ENCODE measurements at regions not wholly inside any gene's neighbourhood (a gene's known extent, or its start where the extent isn't known, plus 50 kb on each side); places are given as distances from the start of the nearest gene placed in this dataset.
"Not testable (repeated sequence)": the region's sequence is repeated elsewhere in the genome, so short reads cannot be mapped to it uniquely, and the experiment has no call there.

DNA sequence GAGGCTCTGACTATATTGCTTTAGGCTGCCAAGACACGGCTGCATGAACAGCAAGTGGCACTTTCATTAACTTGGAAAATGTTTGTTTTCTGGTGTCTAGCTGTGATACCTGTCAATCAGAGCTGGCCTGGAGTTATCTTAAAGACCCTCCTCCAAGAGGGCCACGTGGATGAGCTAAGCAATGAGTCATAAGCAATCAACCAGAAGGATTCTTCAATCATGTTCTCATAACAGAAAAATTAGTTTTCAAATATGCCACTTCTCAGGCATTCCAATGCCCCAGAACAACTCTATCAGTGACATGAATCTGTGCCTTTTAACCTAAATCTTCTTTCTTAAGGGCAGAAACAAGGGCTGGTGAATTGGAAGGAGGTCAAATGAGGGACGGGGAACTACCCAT, 283.0 kb downstream of the HTR1B start:
- intact Hi-C loops (cut with micrococcal nuclease), result no loop called here

DNA sequence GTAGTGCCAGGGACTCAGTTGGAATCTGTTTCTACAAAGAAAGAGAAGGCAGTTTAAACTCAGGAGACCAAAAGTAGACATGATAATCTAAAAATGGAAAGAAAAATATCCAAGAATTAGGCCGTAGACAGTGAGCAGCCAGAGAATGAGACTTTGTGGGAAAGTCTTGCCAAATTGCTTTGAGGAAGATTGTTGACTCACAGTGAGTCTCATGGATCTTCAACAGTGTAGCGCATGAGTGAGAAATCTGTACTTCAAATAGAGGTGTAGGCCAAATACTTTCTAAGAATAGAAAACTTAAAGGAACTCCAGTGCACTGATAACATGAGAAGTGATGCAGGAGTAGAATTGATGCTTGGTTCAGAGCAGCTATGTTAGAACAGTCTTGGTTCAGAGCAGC, 284.5 kb downstream of the HTR1B start:
- intact Hi-C loops (cut with micrococcal nuclease), result no loop called here

DNA sequence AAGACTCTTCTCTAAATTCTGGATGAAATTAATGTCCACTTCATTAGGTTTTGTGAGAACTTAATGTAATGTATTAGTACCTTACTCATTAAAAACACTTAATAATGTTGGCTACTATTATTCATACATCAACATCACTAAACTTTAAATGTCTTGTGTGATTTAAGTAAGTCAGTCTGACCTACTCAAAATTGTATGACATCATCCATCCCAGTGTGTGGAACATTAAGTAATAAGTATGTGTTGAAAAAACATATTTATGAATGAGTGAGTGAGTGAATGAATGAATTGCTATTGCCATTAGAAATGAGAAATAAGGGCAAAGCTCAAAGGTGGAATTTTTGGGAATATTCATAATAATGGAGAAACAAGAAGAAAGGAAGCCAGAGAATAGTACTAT, 285.8 kb downstream of the HTR1B start:
- intact Hi-C loops (cut with micrococcal nuclease), result no loop called here

DNA sequence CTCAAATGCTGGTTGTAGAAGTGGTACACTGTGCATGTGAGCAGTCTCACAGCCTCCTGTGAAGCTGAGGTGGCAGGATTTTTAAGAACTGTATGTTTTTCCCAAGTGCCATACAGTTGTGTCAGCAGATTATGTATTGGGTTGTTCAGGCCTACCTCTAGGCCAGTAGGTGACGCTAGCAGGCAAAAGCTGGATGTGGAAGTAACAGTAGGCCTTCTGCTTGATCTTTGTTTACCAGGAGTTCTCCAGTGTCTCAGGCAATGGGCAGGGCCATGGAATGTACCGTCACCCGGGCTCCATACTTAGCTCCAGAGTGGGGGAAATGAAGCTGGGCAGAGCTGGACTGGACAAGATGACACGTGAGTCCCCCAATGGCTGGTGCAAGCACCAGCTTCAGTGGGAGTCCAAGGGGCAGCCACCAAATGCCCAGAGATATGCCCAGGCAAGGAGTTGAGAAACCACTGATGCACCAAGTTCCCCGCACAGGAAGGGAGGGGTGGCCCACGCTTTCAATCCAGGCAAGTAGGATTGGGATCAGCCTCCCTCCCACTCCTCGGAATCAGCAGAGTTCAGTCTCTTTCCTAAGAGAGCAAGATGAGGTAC, 289.7 kb downstream of the HTR1B start:
- intact Hi-C loops (cut with micrococcal nuclease), result no loop called here

DNA sequence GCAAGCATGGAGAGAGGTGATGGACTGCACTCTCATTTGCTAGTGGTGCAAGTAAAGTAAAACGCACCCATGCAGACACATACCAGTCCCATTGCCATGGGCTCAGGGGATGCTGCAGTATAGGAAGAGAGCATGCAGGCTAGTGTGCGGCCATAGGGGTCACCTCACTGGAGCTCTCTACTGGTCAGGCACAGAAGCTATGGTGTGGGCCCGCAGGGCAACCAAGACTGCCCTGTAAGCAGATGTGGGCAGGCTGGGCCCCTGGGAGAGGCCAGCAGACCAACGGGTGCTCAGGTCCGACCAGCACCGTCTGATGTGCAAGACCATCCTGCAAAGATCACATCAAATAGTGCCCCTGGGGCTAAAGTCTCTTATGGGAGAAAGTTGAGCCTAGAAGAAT, 290.7 kb downstream of the HTR1B start:
- intact Hi-C loops (cut with micrococcal nuclease), result no loop called here

DNA sequence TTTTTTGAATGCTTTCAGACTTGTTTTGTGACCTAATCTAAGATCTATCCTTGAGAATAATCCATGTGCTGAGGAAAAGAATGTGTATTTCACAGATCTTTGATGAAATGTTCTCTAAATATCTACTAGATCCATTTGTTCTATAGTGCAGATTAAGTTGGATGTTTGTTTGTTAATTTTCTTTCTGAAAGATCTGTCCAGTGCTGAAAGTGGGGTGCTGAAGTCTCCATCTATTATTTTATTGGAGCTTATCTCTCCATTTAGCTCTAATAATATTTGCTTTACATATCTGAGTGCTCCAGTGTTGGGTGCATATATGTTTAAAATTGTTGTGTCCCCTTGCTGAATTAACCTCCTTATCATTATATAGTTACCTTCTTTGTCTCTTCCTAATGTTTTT, 303.6 kb downstream of the HTR1B start:
- intact Hi-C loops (cut with micrococcal nuclease), result no loop called here

DNA sequence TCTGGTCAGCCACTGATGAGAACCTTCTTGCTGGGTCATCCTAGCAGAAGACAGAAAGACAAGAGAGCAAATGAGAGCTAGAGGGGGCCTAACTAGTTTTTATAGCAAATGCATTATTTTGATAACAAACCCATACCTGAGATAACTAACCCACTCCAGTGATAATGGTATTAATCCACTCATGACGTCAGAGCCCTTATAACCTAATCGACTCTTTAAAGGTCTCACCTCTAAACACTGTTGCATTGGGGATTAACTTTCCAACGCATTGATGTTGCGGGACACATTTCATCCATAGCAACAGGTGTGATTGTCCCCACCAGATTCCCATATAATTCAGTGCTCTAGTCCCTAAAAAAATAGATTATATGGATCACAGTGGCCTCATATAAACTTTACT, 312.1 kb downstream of the HTR1B start:
- intact Hi-C loops (cut with micrococcal nuclease), result no loop called here

DNA sequence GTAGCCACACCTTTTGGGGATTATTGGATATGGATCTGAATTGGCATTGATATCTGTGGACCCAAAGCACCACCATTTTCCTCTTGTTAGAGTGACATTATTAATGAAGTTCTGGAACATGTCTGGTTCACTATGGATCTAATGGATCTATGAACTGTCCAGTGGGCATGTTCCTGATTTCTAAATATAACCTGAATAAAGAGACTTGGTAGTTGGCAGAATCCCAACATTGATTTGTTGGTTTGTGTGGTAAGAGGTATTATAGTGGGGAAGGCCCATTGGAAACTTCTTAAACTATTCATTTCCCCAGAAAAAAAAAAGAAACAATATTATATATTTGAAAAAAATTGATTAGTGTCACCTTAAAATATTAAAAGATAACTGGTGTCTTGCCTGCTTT, 312.6 kb downstream of the HTR1B start:
- intact Hi-C loops (cut with micrococcal nuclease), result no loop called here

DNA sequence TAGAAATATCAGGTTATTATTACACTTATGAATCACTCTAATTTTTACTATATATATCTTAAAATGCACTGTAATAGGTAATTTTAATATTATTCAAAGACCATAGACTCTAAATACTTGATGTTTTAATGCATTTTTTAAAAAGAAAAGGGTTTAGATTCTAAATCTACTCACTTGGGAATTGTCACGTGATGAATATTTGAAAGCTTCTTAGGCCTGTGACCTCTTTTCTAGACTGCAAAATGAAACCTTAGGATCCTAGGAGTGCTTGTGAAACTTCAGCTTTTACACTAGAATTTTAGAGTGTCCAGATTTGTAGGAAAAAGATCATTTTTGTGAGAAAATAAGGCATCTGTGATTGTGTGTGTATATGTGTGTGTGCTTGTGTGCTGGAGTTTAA, 318.0 kb downstream of the HTR1B start:
- intact Hi-C loops (cut with micrococcal nuclease), result no loop called here

DNA sequence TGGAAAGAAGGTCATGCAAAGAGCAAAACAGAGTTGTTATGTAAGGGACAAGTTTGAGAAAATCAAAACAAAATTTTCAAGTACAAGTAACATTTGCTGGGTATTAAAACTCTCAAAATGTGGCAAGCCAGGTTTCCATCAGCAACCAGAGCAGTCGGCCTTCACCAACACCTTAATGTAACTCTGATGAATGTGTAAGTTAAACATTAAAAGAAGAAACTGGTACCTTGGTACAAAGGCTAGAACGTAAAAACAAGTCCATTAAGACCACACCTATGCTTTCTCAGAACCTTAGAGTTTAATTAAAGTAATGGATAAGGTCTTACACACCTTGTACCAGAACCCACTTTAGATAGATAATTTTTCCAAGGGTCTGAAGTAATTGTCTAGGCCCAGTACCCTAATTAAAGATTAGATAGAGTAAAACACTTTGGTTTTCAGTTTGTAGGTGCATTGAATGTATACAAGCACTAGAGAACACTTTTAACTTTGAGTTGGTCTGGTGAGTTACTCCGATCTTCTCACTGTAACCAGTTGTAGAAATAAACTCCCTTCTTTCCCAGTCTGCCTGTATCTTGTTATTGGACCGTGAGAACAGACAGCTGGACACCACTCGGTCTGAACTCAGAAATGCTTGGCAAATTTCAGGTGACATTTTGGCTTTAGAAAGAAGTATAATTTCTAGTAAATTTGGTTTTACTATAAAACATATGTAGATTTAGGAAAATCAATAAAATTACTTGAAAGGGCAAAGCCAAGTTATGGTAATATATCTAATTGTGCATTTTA, 319.4 kb downstream of the HTR1B start:
- intact Hi-C loops (cut with micrococcal nuclease), result no loop called here

DNA sequence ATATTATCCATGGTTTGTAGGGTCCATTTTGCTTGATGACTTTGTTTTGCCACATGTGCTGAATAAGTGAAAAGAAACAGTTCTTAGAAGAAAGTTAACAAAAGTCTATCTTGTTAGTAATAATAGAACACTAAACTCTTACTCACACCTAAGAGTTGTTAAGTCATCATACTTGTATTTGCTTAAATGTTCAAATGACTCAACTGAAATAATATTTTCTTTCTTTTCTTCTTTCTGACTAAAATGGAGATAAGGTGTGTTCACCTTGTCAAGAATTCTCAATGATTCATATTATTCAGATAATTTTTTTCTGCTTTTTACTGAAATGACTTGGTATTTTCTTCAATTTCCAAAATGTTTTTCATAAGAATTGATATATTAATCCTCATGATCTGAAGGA, 327.2 kb downstream of the HTR1B start:
- intact Hi-C loops (cut with micrococcal nuclease), result no loop called here

DNA sequence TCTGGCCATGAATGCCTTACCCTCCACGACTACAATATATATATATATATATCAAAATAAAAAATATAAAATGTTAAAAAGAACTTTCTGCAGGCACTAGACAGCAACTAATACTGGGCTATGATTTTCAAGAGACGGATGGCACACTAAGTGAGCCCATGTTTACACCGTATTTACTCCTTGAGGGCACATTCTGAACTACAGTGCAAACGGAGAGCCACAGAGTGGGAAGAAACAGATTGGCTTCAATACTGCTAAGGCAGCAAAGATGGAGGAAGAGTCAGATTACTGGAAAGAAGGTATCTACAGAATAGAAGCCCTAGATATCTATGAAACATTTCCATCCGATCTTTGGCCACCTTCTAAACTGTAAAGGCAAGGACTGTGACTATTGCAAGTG, 330.3 kb downstream of the HTR1B start:
- intact Hi-C loops (cut with micrococcal nuclease), result no loop called here

DNA sequence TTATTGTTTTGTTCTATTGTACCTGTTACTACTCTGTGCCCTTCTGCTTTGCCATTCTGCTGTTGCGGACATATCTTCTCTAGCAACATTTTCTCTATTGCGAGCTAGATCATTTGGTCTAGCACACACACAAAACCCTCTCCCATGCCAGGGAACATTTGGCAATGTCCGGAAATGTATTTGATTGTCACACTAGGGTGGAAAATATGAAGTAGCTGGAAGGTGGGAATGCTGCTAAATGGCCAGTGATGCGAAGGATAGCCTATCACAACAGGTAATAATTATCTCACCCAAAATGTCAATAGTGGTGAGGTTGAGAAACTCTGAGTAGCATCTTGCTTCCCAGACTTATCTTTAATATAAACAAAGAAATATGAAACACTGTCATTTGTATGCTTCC, 331.9 kb downstream of the HTR1B start:
- intact Hi-C loops (cut with micrococcal nuclease), result no loop called here

DNA sequence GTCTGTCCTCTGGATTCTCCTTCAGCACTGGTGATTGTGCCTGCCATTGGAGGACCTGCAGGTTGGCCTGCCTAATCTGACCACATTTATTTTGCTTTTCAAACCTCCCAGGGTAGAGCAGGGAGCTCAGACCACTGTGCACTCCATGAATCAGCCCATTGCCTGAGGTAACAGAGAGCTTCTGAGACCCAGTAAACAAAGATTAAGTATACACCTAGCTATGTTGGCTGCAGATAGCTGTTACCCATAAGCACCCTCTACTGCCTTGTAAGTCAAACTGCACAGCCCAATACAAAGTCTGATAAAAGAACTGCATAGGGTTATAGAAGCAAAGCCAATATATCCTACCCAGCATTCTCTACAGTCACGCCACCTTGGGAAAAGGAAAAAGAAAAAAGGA, 338.7 kb downstream of the HTR1B start:
- intact Hi-C loops (cut with micrococcal nuclease), result no loop called here

DNA sequence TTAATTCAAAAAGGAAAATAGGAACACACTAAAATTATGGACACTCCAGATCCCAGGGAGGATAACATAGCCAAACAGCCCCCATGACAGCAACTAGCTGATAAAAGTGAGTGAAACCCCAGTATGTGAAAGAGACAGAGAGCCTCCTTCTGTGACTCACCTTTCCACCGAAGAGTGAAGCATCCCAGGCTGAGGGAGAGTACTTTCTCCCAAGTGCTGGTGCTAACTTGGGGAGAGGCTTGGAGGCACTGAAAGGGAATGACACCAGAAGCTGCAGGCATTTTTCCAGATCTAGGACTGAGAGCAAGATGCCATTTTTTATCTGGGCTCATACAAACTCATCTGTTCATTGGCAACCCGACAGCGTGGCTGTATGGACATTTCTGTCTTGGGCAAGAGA, 339.8 kb downstream of the HTR1B start:
- intact Hi-C loops (cut with micrococcal nuclease), result no loop called here

DNA sequence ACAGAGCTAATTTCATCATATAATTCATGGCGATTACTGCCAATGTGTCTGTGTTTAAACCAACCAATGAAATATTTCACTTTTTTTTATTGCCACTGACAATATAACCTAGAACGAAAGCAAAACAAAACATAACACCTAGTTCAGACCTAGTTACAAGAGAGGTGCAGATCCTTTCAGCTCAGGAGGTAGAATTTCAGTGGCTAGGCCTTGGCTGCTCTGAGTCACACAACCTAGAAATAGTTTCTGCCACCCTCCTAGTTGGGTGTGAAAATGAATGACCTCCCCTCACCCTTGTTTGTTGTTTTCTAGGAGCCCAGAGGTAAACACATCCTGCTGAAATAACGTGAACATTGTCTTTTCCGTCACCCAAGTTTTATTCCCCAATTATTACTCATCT, 356.3 kb downstream of the HTR1B start:
- intact Hi-C loops (cut with micrococcal nuclease), result no loop called here

DNA sequence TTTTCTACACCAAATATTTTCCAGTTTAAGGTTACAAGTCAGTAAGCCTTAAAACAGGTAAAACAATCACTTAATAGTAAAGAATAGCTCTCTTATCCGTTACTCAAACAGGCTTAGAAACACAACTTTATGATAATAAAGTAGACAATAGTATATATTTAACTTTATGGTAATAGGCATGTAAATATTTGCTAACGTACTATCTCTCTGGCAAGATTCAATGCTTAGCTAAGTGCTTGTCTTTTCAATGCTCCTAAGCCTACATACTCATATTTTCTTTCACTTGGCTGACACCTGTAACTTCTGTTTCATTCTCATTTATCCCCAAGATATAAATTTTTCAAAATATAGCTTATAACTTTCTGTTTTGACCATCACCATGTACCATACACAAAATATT, 358.2 kb downstream of the HTR1B start:
- intact Hi-C loops (cut with micrococcal nuclease), result no loop called here

DNA sequence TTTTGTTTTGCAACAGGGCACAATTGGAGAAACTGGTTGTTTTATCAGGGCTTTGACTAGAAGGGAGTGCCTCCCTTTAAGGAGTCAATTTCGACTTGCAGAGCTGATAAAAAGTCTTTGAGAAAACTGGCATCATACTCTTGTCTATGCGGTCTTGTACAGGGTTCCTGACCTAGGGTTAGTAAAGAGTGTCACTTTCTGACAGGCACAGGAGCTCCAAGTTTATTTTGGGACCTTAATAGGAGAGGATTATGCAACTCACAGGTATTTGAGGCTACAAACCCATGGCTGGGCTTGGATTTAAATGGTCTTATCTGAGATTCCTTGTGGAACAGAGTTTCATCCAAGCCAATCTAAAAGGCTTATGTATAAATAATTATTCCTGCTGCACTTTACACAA, 365.4 kb downstream of the HTR1B start:
- intact Hi-C loops (cut with micrococcal nuclease), result no loop called here

DNA sequence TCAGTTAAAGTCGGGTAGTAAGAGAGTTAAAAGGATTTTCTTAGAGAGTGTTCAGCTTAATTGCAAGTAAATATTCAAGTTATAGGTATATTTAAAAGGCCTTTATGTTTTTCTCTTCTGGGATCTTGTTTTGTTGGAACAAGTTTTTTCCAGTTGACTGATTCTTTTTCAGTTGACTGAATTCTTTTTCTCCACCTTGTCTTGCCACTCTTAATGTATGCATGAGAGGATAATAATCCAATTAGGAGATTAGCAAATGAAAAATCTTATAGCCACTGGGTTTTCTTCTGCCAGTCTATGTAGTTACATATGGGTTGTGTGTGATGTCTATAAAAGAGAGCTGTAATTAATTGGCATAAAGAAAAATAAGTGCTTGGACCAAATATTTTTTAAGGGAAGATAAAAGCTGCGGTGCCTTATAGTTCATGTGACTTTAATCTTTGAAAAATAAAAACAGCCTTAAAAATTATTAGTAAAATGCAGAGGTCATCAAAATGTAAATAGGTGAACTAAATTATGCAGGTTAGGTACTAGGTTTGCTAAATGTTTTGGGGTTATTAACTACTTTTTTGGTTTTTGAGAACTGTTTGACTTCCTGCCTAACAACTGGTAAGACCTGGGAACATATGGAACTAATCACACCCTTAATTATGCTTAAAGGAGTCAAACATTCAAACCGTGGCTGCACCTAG, 367.2 kb downstream of the HTR1B start:
- intact Hi-C loops (cut with micrococcal nuclease), result no loop called here

DNA sequence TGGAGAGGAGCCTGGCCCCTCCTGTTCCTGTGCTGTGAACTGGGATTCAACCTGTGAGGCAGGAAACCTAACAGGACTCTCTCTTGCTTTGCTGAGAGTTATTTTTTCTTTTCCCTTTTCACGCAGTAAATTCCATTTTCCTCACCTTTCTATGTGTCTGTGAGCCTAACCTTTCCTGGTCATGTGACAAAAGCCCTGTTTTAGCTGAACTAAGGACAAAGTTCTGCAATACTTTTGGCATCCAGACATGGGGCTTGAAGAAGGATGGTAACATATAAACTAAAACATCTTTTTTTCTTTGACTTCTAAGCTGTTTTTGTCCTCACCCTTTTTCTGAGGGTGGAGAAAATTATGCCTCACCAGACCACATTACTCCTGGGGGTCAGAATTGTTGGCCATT, 368.5 kb downstream of the HTR1B start:
- intact Hi-C loops (cut with micrococcal nuclease), result no loop called here

DNA sequence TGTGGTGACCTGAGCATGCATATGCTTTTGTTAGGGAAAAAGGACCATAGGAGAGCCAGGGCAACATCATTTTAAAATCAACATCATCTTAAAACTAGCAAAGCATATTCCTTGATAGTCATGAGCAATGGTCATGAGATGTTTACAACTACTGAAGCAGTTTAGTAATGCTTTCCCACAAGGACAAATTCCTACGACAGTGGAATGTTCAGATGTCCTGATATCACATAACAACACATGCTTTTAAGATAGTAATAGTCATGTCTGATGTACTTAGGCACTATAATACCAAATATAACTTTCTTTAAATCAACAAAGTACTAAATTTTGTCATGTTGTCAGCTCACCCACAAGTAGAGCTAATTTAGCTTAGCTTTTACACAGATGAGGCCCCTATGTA, 370.3 kb downstream of the HTR1B start:
- intact Hi-C loops (cut with micrococcal nuclease), result no loop called here

DNA sequence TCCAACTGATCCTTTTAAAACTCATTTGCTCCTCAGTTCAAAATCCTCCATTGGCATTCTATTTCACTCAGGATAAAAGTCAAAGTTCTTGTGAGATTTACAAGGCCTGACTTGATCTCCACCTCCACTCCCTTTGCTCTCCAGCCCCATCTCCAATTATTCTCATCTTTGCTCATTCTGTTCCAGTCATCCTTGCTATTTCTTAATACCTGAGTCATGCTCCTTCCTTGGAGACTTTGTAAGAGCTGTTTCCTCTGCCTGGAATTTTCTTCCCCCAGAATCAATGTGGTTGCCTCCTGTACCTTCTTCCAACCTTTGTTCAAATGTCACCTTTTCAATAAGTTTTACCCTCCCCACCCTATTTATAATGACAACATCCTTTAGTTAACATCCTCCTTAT, 373.5 kb downstream of the HTR1B start:
- intact Hi-C loops (cut with micrococcal nuclease), result no loop called here

DNA sequence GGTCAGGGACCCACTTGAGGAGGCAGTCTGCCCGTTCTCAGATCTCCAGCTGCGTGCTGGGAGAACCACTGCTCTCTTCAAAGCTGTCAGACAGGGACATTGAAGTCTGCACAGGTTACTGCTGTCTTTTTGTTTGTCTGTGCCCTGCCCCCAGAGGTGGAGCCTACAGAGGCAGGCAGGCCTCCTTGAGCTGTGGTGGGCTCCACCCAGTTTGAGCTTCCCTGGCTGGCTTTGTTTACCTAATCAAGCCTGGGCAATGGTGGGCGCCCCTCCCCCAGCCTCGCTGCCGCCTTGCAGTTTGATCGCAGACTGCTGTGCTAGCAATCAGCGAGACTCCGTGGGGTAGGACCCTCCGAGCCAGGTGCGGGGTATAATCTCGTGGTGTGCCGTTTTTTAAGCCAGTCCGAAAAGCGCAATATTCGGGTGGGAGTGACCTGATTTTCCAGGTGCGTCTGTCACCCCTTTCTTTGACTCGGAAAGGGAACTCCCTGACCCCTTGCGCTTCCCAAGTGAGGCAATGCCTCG, 375.4 kb downstream of the HTR1B start:
- intact Hi-C loops (cut with micrococcal nuclease), result not testable (repeated sequence)

All from T-helper 1 cell treated with Interleukin-12 subunit alpha and Interleukin-12 subunit beta and Interleukin-4 antibody, amounts not matched to agents 30 ng/mL and 1 ng/mL, for 36 hours (primary cell).